ENCODE measurements at regions not wholly inside any gene's neighbourhood (a gene's known extent, or its start where the extent isn't known, plus 50 kb on each side); places are given as distances from the start of the nearest gene placed in this dataset.
A peak's percentile ranks its signal among the peaks of the same experiment; 100 is the strongest.

GRCh38 chr20:24739746-24740145 is 209.3 kb upstream of the CST7 start:
- DNase-seq: no peak

GRCh38 chr20:24741493-24742072 is 207.5 kb upstream of the CST7 start:
- no peak for DNase-seq

GRCh38 chr20:24742436-24742835 is 206.6 kb upstream of the CST7 start:
- peak; percentile 30 for DNase-seq

GRCh38 chr20:24742989-24743388 is 206.1 kb upstream of the CST7 start:
- no peak for DNase-seq

- DNase-seq: no peak
These were observed 205.4 kb upstream of the CST7 start for GRCh38 chr20:24743641-24744040.

- no peak for DNase-seq
These were observed 204.3 kb upstream of the CST7 start for GRCh38 chr20:24744747-24745146.

GRCh38 chr20:24745206-24745605 is 203.9 kb upstream of the CST7 start:
- no peak for DNase-seq

GRCh38 chr20:24745617-24746350 is 203.3 kb upstream of the CST7 start:
- no peak for DNase-seq

- DNase-seq: no peak
These were observed 202.8 kb upstream of the CST7 start for GRCh38 chr20:24746351-24746685.

GRCh38 chr20:24747010-24747712 is 201.9 kb upstream of the CST7 start:
- no peak for DNase-seq

- DNase-seq: no peak
These were observed 201.0 kb upstream of the CST7 start for GRCh38 chr20:24747881-24748595.

GRCh38 chr20:24751551-24751950 is 197.5 kb upstream of the CST7 start:
- DNase-seq: no peak

- DNase-seq: no peak
These were observed 196.5 kb upstream of the CST7 start for GRCh38 chr20:24752612-24753011.

- no peak for DNase-seq
These were observed 195.9 kb upstream of the CST7 start for GRCh38 chr20:24753130-24753529.

- no peak for DNase-seq
These were observed 194.4 kb upstream of the CST7 start for GRCh38 chr20:24754691-24755090.

- DNase-seq: no peak
These were observed 193.6 kb upstream of the CST7 start for GRCh38 chr20:24755411-24755922.

GRCh38 chr20:24756292-24757025 is 192.6 kb upstream of the CST7 start:
- DNase-seq: no peak

GRCh38 chr20:24761220-24762065 is 187.6 kb upstream of the CST7 start:
- no peak for DNase-seq

- DNase-seq: no peak
These were observed 186.7 kb upstream of the CST7 start for GRCh38 chr20:24762371-24762770.

- DNase-seq: no peak
These were observed 186.2 kb upstream of the CST7 start for GRCh38 chr20:24762791-24763350.

- DNase-seq: no peak
These were observed 185.6 kb upstream of the CST7 start for GRCh38 chr20:24763386-24764026.
